ENCODE measurements at regions not wholly inside any gene's neighbourhood (a gene's known extent, or its start where the extent isn't known, plus 50 kb on each side); places are given as distances from the start of the nearest gene placed in this dataset.

DNA sequence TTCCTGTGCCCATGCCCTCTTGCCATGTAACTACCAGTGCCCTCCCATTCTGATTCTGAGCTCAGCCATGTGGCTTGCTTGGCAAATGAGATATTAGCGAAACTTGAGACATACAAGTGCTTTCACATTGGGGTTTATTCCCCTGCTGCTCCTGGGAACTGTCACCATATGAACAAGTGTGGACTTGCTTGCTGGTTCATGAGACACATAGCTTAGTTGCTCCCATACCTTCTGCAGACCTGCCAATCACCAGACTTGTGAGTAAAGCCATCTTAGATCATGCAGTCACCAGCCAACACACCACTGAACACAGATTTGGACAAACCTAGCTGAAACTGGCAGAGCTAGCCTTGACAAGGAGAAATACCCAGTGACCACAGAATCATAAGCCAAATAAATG, 155.1 kb downstream of the SS18 start:
- TF ChIP-seq, protein P1, sequence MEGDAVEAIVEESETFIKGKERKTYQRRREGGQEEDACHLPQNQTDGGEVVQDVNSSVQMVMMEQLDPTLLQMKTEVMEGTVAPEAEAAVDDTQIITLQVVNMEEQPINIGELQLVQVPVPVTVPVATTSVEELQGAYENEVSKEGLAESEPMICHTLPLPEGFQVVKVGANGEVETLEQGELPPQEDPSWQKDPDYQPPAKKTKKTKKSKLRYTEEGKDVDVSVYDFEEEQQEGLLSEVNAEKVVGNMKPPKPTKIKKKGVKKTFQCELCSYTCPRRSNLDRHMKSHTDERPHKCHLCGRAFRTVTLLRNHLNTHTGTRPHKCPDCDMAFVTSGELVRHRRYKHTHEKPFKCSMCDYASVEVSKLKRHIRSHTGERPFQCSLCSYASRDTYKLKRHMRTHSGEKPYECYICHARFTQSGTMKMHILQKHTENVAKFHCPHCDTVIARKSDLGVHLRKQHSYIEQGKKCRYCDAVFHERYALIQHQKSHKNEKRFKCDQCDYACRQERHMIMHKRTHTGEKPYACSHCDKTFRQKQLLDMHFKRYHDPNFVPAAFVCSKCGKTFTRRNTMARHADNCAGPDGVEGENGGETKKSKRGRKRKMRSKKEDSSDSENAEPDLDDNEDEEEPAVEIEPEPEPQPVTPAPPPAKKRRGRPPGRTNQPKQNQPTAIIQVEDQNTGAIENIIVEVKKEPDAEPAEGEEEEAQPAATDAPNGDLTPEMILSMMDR (conservative IDR thresholded peaks at IDR 0.05; ENCODE audit: low read depth, low read length), result no peak
- no peak for TF ChIP-seq EZH2 (IDR thresholded peaks at IDR 0.05; ENCODE audit: borderline replicate concordance, low read depth, low read length, poor library complexity, severe bottlenecking)
- CTCF ChIA-PET, result no interaction called here
- BruUV-seq (replicated peaks), result no TSS peak
- DNase-seq (ENCODE audit: low spot score), result no peak
- H3K27me3 ChIP-seq (replicated peaks; ENCODE audit: insufficient read depth, low read depth, low read length, poor library complexity), result no peaks in the 10 kb centered on the region
- H3K36me3 ChIP-seq (ENCODE audit: insufficient read depth, low read length, poor library complexity, severe bottlenecking), result no peaks in the 10 kb centered on the region
- H3K4me3 ChIP-seq (ENCODE audit: low read depth, low read length, poor library complexity, severe bottlenecking), result no peak overlapping the region
- H3K9me3 ChIP-seq (ENCODE audit: low read depth, low read length, poor library complexity, severe bottlenecking), result no peaks in the 10 kb centered on the region
- POLR2A ChIA-PET (ENCODE audit: low non-redundant PET), result no interaction called here
- H3K27ac ChIP-seq (ENCODE audit: low read depth, low read length, poor library complexity, severe bottlenecking), result no peak overlapping the region
- intact Hi-C loops (cut with micrococcal nuclease; ENCODE audit: unreplicated experiment), result no loop called here
- no peaks in the 10 kb centered on the region for H3K4me1 ChIP-seq (ENCODE audit: insufficient read depth, low read length, poor library complexity, severe bottlenecking)

DNA sequence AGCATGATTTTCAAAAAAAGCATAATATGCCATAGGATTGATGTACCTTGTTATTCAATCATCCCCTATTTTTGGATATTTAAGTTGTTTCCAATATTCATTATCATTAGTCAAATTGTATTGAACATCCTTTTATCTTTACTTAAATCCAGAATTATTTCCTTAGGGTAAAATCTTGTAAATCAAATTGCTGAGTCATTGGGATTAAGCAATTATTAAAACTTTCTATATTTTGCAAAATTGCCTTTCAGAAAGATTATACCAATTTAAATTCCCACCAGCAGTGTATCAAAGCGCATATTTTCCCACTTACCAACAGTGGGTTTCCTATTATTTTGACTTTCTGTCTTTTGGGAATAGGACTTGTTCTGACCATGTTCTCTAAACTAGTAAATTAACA, 159.3 kb downstream of the SS18 start:
- no TSS peak for BruUV-seq (replicated peaks)
- no peak overlapping the region for H3K4me3 ChIP-seq (ENCODE audit: low read depth, low read length, poor library complexity, severe bottlenecking)
- DNase-seq (ENCODE audit: low spot score), result no peak
- H3K36me3 ChIP-seq (ENCODE audit: insufficient read depth, low read length, poor library complexity, severe bottlenecking), result no peaks in the 10 kb centered on the region
- TF ChIP-seq, protein P1 (conservative IDR thresholded peaks at IDR 0.05; ENCODE audit: low read depth, low read length), result no peak
- TF ChIP-seq EZH2 (IDR thresholded peaks at IDR 0.05; ENCODE audit: borderline replicate concordance, low read depth, low read length, poor library complexity, severe bottlenecking), result no peak
- ChIA-PET POLR2A (ENCODE audit: low non-redundant PET) (no interaction called here), CTCF (no interaction called here)
- intact Hi-C loops (cut with micrococcal nuclease; ENCODE audit: unreplicated experiment), result no loop called here
- H3K9me3 ChIP-seq (ENCODE audit: low read depth, low read length, poor library complexity, severe bottlenecking), result no peaks in the 10 kb centered on the region
- H3K27me3 ChIP-seq (replicated peaks; ENCODE audit: insufficient read depth, low read depth, low read length, poor library complexity), result no peaks in the 10 kb centered on the region
- H3K27ac ChIP-seq (ENCODE audit: low read depth, low read length, poor library complexity, severe bottlenecking), result no peak overlapping the region
- H3K4me1 ChIP-seq (ENCODE audit: insufficient read depth, low read length, poor library complexity, severe bottlenecking), result no peaks in the 10 kb centered on the region

DNA sequence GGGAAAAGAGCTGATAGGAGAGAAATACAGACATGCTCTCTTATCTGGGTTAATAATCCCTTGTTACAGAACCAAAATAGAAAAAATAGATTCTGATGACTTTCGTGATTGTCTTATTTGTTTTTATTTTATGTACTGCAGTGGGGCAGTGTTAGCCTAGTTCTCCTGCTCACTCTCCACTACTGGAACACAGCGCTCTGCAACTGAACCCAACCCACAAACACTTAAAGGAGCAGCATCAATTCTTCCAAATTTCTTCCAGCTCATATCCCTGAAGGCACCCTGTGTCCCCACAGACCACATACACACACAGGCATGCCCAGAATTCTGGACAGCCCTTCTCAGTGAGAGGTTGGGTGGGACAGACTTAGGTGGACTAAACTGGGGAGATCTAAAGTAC, 160.6 kb downstream of the SS18 start:
- no peaks in the 10 kb centered on the region for H3K36me3 ChIP-seq (ENCODE audit: insufficient read depth, low read length, poor library complexity, severe bottlenecking)
- CTCF ChIA-PET, result no interaction called here
- no peaks in the 10 kb centered on the region for H3K27me3 ChIP-seq (replicated peaks; ENCODE audit: insufficient read depth, low read depth, low read length, poor library complexity)
- no peaks in the 10 kb centered on the region for H3K9me3 ChIP-seq (ENCODE audit: low read depth, low read length, poor library complexity, severe bottlenecking)
- no peak for TF ChIP-seq EZH2 (IDR thresholded peaks at IDR 0.05; ENCODE audit: borderline replicate concordance, low read depth, low read length, poor library complexity, severe bottlenecking)
- TF ChIP-seq, protein P1 (conservative IDR thresholded peaks at IDR 0.05; ENCODE audit: low read depth, low read length), result no peak
- POLR2A ChIA-PET (ENCODE audit: low non-redundant PET), result no interaction called here
- intact Hi-C loops (cut with micrococcal nuclease; ENCODE audit: unreplicated experiment), result no loop called here
- BruUV-seq (replicated peaks), result no TSS peak
- no peaks in the 10 kb centered on the region for H3K4me1 ChIP-seq (ENCODE audit: insufficient read depth, low read length, poor library complexity, severe bottlenecking)
- H3K27ac ChIP-seq (ENCODE audit: low read depth, low read length, poor library complexity, severe bottlenecking), result no peak overlapping the region
- H3K4me3 ChIP-seq (ENCODE audit: low read depth, low read length, poor library complexity, severe bottlenecking), result no peak overlapping the region
- no peak for DNase-seq (ENCODE audit: low spot score)

All from A673 (cell line).